GM21367 (cell line): ENCODE measurements at regions not wholly inside any gene's neighbourhood (a gene's known extent, or its start where the extent isn't known, plus 50 kb on each side); places are given as distances from the start of the nearest gene placed in this dataset.

Experiments used
- ATAC-seq: cut with Tn5 transposase; IDR thresholded peaks from one replicate; pipeline ENCODE4 v1.9.1; 2021; ENCODE audit not compliant: unreplicated experiment

- ATAC-seq, result no peak
Measured at GRCh38 chr14:53896726-53897125, 59.9 kb downstream of the BMP4 start.

- ATAC-seq, result no peak
Measured at GRCh38 chr14:53894456-53894855, 62.2 kb downstream of the BMP4 start.

- no peak for ATAC-seq
Measured at GRCh38 chr14:53893374-53893773, 63.3 kb downstream of the BMP4 start.

GRCh38 chr14:53890611-53891101 is 66.0 kb downstream of the BMP4 start:
- ATAC-seq, result no peak

GRCh38 chr14:53888535-53889386 is 67.9 kb downstream of the BMP4 start:
- no peak for ATAC-seq

- ATAC-seq, result no peak
Measured at GRCh38 chr14:53885136-53885640, 71.4 kb downstream of the BMP4 start.

GRCh38 chr14:53884601-53885000 is 72.0 kb downstream of the BMP4 start:
- ATAC-seq, result no peak

- no peak for ATAC-seq
Measured at GRCh38 chr14:53883739-53884138, 72.9 kb downstream of the BMP4 start.

- no peak for ATAC-seq
Measured at GRCh38 chr14:53882684-53883083, 73.9 kb downstream of the BMP4 start.

GRCh38 chr14:53881921-53882320 is 74.7 kb downstream of the BMP4 start:
- no peak for ATAC-seq

GRCh38 chr14:53881161-53881871 is 75.3 kb downstream of the BMP4 start:
- no peak for ATAC-seq

- no peak for ATAC-seq
Measured at GRCh38 chr14:53880761-53881160, 75.9 kb downstream of the BMP4 start.

- ATAC-seq, result no peak
Measured at GRCh38 chr14:53879747-53880146, 76.9 kb downstream of the BMP4 start.

- no peak for ATAC-seq
Measured at GRCh38 chr14:53879022-53879686, 77.5 kb downstream of the BMP4 start.

- ATAC-seq, result no peak
Measured at GRCh38 chr14:53875324-53875897, 81.2 kb downstream of the BMP4 start.

GRCh38 chr14:53874704-53875103 is 81.9 kb downstream of the BMP4 start:
- no peak for ATAC-seq

GRCh38 chr14:53872681-53873089 is 83.9 kb downstream of the BMP4 start:
- no peak for ATAC-seq

GRCh38 chr14:53871951-53872350 is 84.7 kb downstream of the BMP4 start:
- ATAC-seq, result no peak

- ATAC-seq, result no peak
Measured at GRCh38 chr14:53871011-53871410, 85.6 kb downstream of the BMP4 start.

- ATAC-seq, result no peak
Measured at GRCh38 chr14:53865711-53866110, 90.9 kb downstream of the BMP4 start.

- no peak for ATAC-seq
Measured at GRCh38 chr14:53861781-53862180, 94.8 kb downstream of the BMP4 start.
